ENCODE measurements at regions not wholly inside any gene's neighbourhood (a gene's known extent, or its start where the extent isn't known, plus 50 kb on each side); places are given as distances from the start of the nearest gene placed in this dataset.

- DNase-seq (ENCODE audit: insufficient read length, low spot score) (no peak), FAIRE-seq (no peak)
Observed at GRCh38 chr9:117887383-117887782, 183.2 kb downstream of the TLR4 start.

GRCh38 chr9:117887941-117888340 lies 183.7 kb downstream of the TLR4 start:
- TF ChIP-seq PAX5 (IDR thresholded peaks at IDR 0.05; ENCODE audit: insufficient read depth, low read length, severe bottlenecking) (no peak), POLR2A (IDR thresholded peaks at IDR 0.05; ENCODE audit: low read depth, low read length) (no peak), TAF1 (IDR thresholded peaks at IDR 0.05; ENCODE audit: low read depth, low read length) (no peak), POU2F2 (IDR thresholded peaks at IDR 0.05; ENCODE audit: low read depth, low read length) (no peak), POLR2AphosphoS5 (IDR thresholded peaks at IDR 0.05; ENCODE audit: low read depth, low read length) (no peak), SPI1 (IDR thresholded peaks at IDR 0.05; ENCODE audit: low read depth, low read length) (no peak)
- no peak for FAIRE-seq

More at GRCh38 chr9:117887383-117887782, 183.2 kb downstream of the TLR4 start:
- TF ChIP-seq POLR2A (IDR thresholded peaks at IDR 0.05; ENCODE audit: low read depth, low read length) (no peak), TAF1 (IDR thresholded peaks at IDR 0.05; ENCODE audit: low read depth, low read length) (no peak), POU2F2 (IDR thresholded peaks at IDR 0.05; ENCODE audit: low read depth, low read length) (no peak), PAX5 (IDR thresholded peaks at IDR 0.05; ENCODE audit: insufficient read depth, low read length, severe bottlenecking) (no peak), POLR2AphosphoS5 (IDR thresholded peaks at IDR 0.05; ENCODE audit: low read depth, low read length) (no peak), SPI1 (IDR thresholded peaks at IDR 0.05; ENCODE audit: low read depth, low read length) (no peak)

GRCh38 chr9:117903453-117903852 lies 199.2 kb downstream of the TLR4 start:
- FAIRE-seq, result no peak
- no peak for DNase-seq (ENCODE audit: insufficient read length, low spot score)
- TF ChIP-seq POLR2AphosphoS5 (IDR thresholded peaks at IDR 0.05; ENCODE audit: low read depth, low read length), result no peak
- TF ChIP-seq POLR2A (IDR thresholded peaks at IDR 0.05; ENCODE audit: low read depth, low read length), result no peak
- TF ChIP-seq SPI1 (IDR thresholded peaks at IDR 0.05; ENCODE audit: low read depth, low read length), result no peak
- TF ChIP-seq POU2F2 (IDR thresholded peaks at IDR 0.05; ENCODE audit: low read depth, low read length), result no peak
- TF ChIP-seq PAX5 (IDR thresholded peaks at IDR 0.05; ENCODE audit: insufficient read depth, low read length, severe bottlenecking), result no peak
- TF ChIP-seq TAF1 (IDR thresholded peaks at IDR 0.05; ENCODE audit: low read depth, low read length), result no peak

More at GRCh38 chr9:117887941-117888340, 183.7 kb downstream of the TLR4 start:
- no peak for DNase-seq (ENCODE audit: insufficient read length, low spot score)

- no peak for TF ChIP-seq PAX5 (IDR thresholded peaks at IDR 0.05; ENCODE audit: insufficient read depth, low read length, severe bottlenecking)
- TF ChIP-seq POLR2AphosphoS5 (IDR thresholded peaks at IDR 0.05; ENCODE audit: low read depth, low read length), result no peak
- no peak for TF ChIP-seq TAF1 (IDR thresholded peaks at IDR 0.05; ENCODE audit: low read depth, low read length)
- TF ChIP-seq POU2F2 (IDR thresholded peaks at IDR 0.05; ENCODE audit: low read depth, low read length), result no peak
- no peak for TF ChIP-seq SPI1 (IDR thresholded peaks at IDR 0.05; ENCODE audit: low read depth, low read length)
- TF ChIP-seq POLR2A (IDR thresholded peaks at IDR 0.05; ENCODE audit: low read depth, low read length), result no peak
- no peak for FAIRE-seq
- no peak for DNase-seq (ENCODE audit: insufficient read length, low spot score)
Observed at GRCh38 chr9:117906763-117907162, 202.6 kb downstream of the TLR4 start.

- no peak for DNase-seq (ENCODE audit: insufficient read length, low spot score)
Observed at GRCh38 chr9:117907420-117907819, 203.2 kb downstream of the TLR4 start.

GRCh38 chr9:117916291-117916690 lies 212.1 kb downstream of the TLR4 start:
- no peak for DNase-seq (ENCODE audit: insufficient read length, low spot score)
- FAIRE-seq, result no peak

More at GRCh38 chr9:117907420-117907819, 203.2 kb downstream of the TLR4 start:
- no peak for TF ChIP-seq PAX5 (IDR thresholded peaks at IDR 0.05; ENCODE audit: insufficient read depth, low read length, severe bottlenecking)
- no peak for TF ChIP-seq SPI1 (IDR thresholded peaks at IDR 0.05; ENCODE audit: low read depth, low read length)
- no peak for TF ChIP-seq POLR2AphosphoS5 (IDR thresholded peaks at IDR 0.05; ENCODE audit: low read depth, low read length)
- TF ChIP-seq POU2F2 (IDR thresholded peaks at IDR 0.05; ENCODE audit: low read depth, low read length), result no peak
- no peak for TF ChIP-seq TAF1 (IDR thresholded peaks at IDR 0.05; ENCODE audit: low read depth, low read length)
- TF ChIP-seq POLR2A (IDR thresholded peaks at IDR 0.05; ENCODE audit: low read depth, low read length), result no peak
- no peak for FAIRE-seq

GRCh38 chr9:117917873-117918272 lies 213.7 kb downstream of the TLR4 start:
- FAIRE-seq, result no peak
- TF ChIP-seq POLR2A (IDR thresholded peaks at IDR 0.05; ENCODE audit: low read depth, low read length), result no peak
- TF ChIP-seq SPI1 (IDR thresholded peaks at IDR 0.05; ENCODE audit: low read depth, low read length), result no peak
- no peak for TF ChIP-seq PAX5 (IDR thresholded peaks at IDR 0.05; ENCODE audit: insufficient read depth, low read length, severe bottlenecking)
- TF ChIP-seq POLR2AphosphoS5 (IDR thresholded peaks at IDR 0.05; ENCODE audit: low read depth, low read length), result no peak
- no peak for TF ChIP-seq TAF1 (IDR thresholded peaks at IDR 0.05; ENCODE audit: low read depth, low read length)
- DNase-seq (ENCODE audit: insufficient read length, low spot score), result no peak

More at GRCh38 chr9:117916291-117916690, 212.1 kb downstream of the TLR4 start:
- TF ChIP-seq POLR2A (IDR thresholded peaks at IDR 0.05; ENCODE audit: low read depth, low read length) (no peak), SPI1 (IDR thresholded peaks at IDR 0.05; ENCODE audit: low read depth, low read length) (no peak), PAX5 (IDR thresholded peaks at IDR 0.05; ENCODE audit: insufficient read depth, low read length, severe bottlenecking) (no peak), POU2F2 (IDR thresholded peaks at IDR 0.05; ENCODE audit: low read depth, low read length) (no peak), POLR2AphosphoS5 (IDR thresholded peaks at IDR 0.05; ENCODE audit: low read depth, low read length) (no peak), TAF1 (IDR thresholded peaks at IDR 0.05; ENCODE audit: low read depth, low read length) (no peak)

- FAIRE-seq, result no peak
Observed at GRCh38 chr9:117919538-117919937, 215.3 kb downstream of the TLR4 start.

GRCh38 chr9:117926031-117926658 lies 221.9 kb downstream of the TLR4 start:
- DNase-seq (ENCODE audit: insufficient read length, low spot score) (no peak), FAIRE-seq (no peak)
- TF ChIP-seq POLR2A (IDR thresholded peaks at IDR 0.05; ENCODE audit: low read depth, low read length) (no peak), PAX5 (IDR thresholded peaks at IDR 0.05; ENCODE audit: insufficient read depth, low read length, severe bottlenecking) (no peak), TAF1 (IDR thresholded peaks at IDR 0.05; ENCODE audit: low read depth, low read length) (no peak), POLR2AphosphoS5 (IDR thresholded peaks at IDR 0.05; ENCODE audit: low read depth, low read length) (no peak), POU2F2 (IDR thresholded peaks at IDR 0.05; ENCODE audit: low read depth, low read length) (no peak), SPI1 (IDR thresholded peaks at IDR 0.05; ENCODE audit: low read depth, low read length) (no peak)

More at GRCh38 chr9:117919538-117919937, 215.3 kb downstream of the TLR4 start:
- no peak for DNase-seq (ENCODE audit: insufficient read length, low spot score)
- no peak for TF ChIP-seq POU2F2 (IDR thresholded peaks at IDR 0.05; ENCODE audit: low read depth, low read length)
- TF ChIP-seq POLR2AphosphoS5 (IDR thresholded peaks at IDR 0.05; ENCODE audit: low read depth, low read length), result no peak
- TF ChIP-seq TAF1 (IDR thresholded peaks at IDR 0.05; ENCODE audit: low read depth, low read length), result no peak
- TF ChIP-seq SPI1 (IDR thresholded peaks at IDR 0.05; ENCODE audit: low read depth, low read length), result no peak
- no peak for TF ChIP-seq PAX5 (IDR thresholded peaks at IDR 0.05; ENCODE audit: insufficient read depth, low read length, severe bottlenecking)
- TF ChIP-seq POLR2A (IDR thresholded peaks at IDR 0.05; ENCODE audit: low read depth, low read length), result no peak

Data from GM12891 (cell line).